IMR-90 (cell line): ENCODE measurements at regions not wholly inside any gene's neighbourhood (a gene's known extent, or its start where the extent isn't known, plus 50 kb on each side); places are given as distances from the start of the nearest gene placed in this dataset.

Source experiments
- ATAC-seq: fragments of 200-7000 bp; cut with Tn5 transposase; 2 replicates; pipeline ENCODE4 v1.9.1; 2020; ENCODE audit warnings: low read depth, mild to moderate bottlenecking, moderate library complexity
- BruUV-seq: library from RNA; stranded (reverse); fragments of 400-500 nt; replicated peaks from 2 replicates; lab custom pipeline; 2021; lab: Mats Ljungman, UMichigan
- CTCF ChIA-PET: fragments of 300-600 bp; formaldehyde crosslinking; extraction: SDS; loops from one replicate; lab custom pipeline; 2021; ENCODE audit warnings: antibody characterized with exemption; lab: Yijun Ruan, JAX
- POLR2A ChIA-PET: fragments of 300-600 bp; sonication (Branson Sonifier 250); formaldehyde crosslinking; loops from one replicate; lab custom pipeline; 2022; ENCODE audit warnings: antibody characterized with exemption; ENCODE audit not compliant: unreplicated experiment; lab: Charles Lee
- DNase-seq: peaks from one replicate; pipeline ENCODE4 v3.0.0; 2013
- H2AFZ ChIP-seq: replicated peaks from 2 replicates; pipeline ENCODE3; 2013; ENCODE audit warnings: low read length, mild to moderate bottlenecking; ENCODE audit not compliant: poor library complexity
- H2AK5ac ChIP-seq: 2 replicates; pipeline ENCODE4 v1.6.1; 2013; ENCODE audit warnings: low read depth, low read length, inconsistent platforms
- H2AK9ac ChIP-seq: replicated peaks from 2 replicates; pipeline ENCODE3; 2013; ENCODE audit warnings: mild to moderate bottlenecking, low read depth, low read length, moderate library complexity; ENCODE audit not compliant: poor library complexity
- H2BK120ac ChIP-seq: 2 replicates; pipeline ENCODE4 v1.6.1; 2013; ENCODE audit warnings: low read depth, low read length, inconsistent platforms
- H2BK15ac ChIP-seq: 3 replicates; pipeline ENCODE4 v1.6.1; 2013; ENCODE audit warnings: low read depth, low read length, inconsistent platforms
- H2BK20ac ChIP-seq: 2 replicates; pipeline ENCODE4 v1.6.1; 2013; ENCODE audit warnings: low read depth, mild to moderate bottlenecking, inconsistent platforms, low read length, moderate library complexity
- H2BK5ac ChIP-seq: 2 replicates; pipeline ENCODE4 v1.6.1; 2013; ENCODE audit warnings: mild to moderate bottlenecking, low read depth, low read length, inconsistent platforms; ENCODE audit not compliant: poor library complexity, severe bottlenecking
- H3K14ac ChIP-seq: replicated peaks from 2 replicates; pipeline ENCODE4 v1.6.1; 2013; ENCODE audit warnings: low read depth, low read length, inconsistent platforms
- H3K18ac ChIP-seq: 2 replicates; pipeline ENCODE4 v1.6.1; 2013; ENCODE audit warnings: low read depth, low read length, control low read depth
- H3K23ac ChIP-seq: 2 replicates; pipeline ENCODE4 v1.6.1; 2013; ENCODE audit warnings: low read depth, low read length, inconsistent platforms
- H3K27ac ChIP-seq: 2 replicates; pipeline ENCODE4 v1.5.1; 2013; ENCODE audit warnings: mild to moderate bottlenecking, control low read depth, low read length; ENCODE audit not compliant: insufficient read depth
- H3K27me3 ChIP-seq: 2 replicates; pipeline ENCODE4 v1.6.1; 2013; ENCODE audit warnings: low read length; ENCODE audit not compliant: control insufficient read depth, insufficient read depth
- H3K36me3 ChIP-seq: 2 replicates; pipeline ENCODE4 v1.6.1; 2013; ENCODE audit warnings: low read length, mixed read lengths; ENCODE audit not compliant: control insufficient read depth, insufficient read depth
- H3K4ac ChIP-seq: 2 replicates; pipeline ENCODE4 v1.6.1; 2013; ENCODE audit warnings: low read depth, low read length, inconsistent platforms
- H3K4me1 ChIP-seq: 2 replicates; pipeline ENCODE4 v1.6.1; 2013; ENCODE audit warnings: low read length, mixed read lengths; ENCODE audit not compliant: control insufficient read depth, insufficient read depth
- H3K4me2 ChIP-seq: 2 replicates; pipeline ENCODE4 v1.6.1; 2013; ENCODE audit warnings: low read depth, mild to moderate bottlenecking, control low read depth, low read length, moderate library complexity
- H3K4me3 ChIP-seq: 2 replicates; pipeline ENCODE4 v1.5.1; 2013; ENCODE audit warnings: low read depth, mild to moderate bottlenecking, control low read depth, low read length, moderate library complexity; ENCODE audit not compliant: insufficient read depth
- H3K56ac ChIP-seq: 2 replicates; pipeline ENCODE4 v1.6.1; 2013; ENCODE audit warnings: low read length, inconsistent platforms; ENCODE audit not compliant: insufficient read depth; ENCODE audit errors: extremely low read depth
- H3K79me1 ChIP-seq, 2 experiments: 2 replicates each; pipeline ENCODE4 v1.6.1; 2013; ENCODE audit warnings: low read length in 2 of 2, inconsistent platforms in 1 of 2, low read depth in 1 of 2
- H3K9ac ChIP-seq: 2 replicates; pipeline ENCODE4 v1.6.1; 2013; ENCODE audit warnings: low read depth, low read length, control low read depth
- H3K9me1 ChIP-seq: 2 replicates; pipeline ENCODE4 v1.6.1; 2013; ENCODE audit warnings: low read length, inconsistent platforms; ENCODE audit not compliant: insufficient read depth
- H3K9me3 ChIP-seq: 2 replicates; pipeline ENCODE4 v1.6.1; 2013; ENCODE audit warnings: low read length; ENCODE audit not compliant: control insufficient read depth, insufficient read depth
- H4K20me1 ChIP-seq: 2 replicates; pipeline ENCODE4 v1.6.1; 2013; ENCODE audit warnings: low read length, inconsistent platforms; ENCODE audit not compliant: insufficient read depth
- H4K5ac ChIP-seq: 2 replicates; pipeline ENCODE4 v1.6.1; 2013; ENCODE audit warnings: mild to moderate bottlenecking, low read depth, low read length, control low read depth
- H4K8ac ChIP-seq, 2 experiments: 2 replicates each; pipeline ENCODE4 v1.6.1; 2013; ENCODE audit warnings: low read depth in 2 of 2, low read length in 2 of 2, control low read depth in 1 of 2, inconsistent platforms in 1 of 2
- H4K91ac ChIP-seq: 2 replicates; pipeline ENCODE4 v1.6.1; 2013; ENCODE audit warnings: low read depth, low read length, inconsistent platforms; ENCODE audit not compliant: insufficient read depth
- CEBPB ChIP-seq: IDR thresholded peaks from 2 replicates; pipeline ENCODE4 v1.6.1; 2012; ENCODE audit warnings: low read depth, low read length, improper control_type of control experiment
- CHD1 ChIP-seq: IDR thresholded peaks from 2 replicates; pipeline ENCODE4 v1.6.1; 2012; ENCODE audit warnings: low read depth, low read length, improper control_type of control experiment
- MAFK ChIP-seq: IDR thresholded peaks from 2 replicates; pipeline ENCODE4 v1.6.1; 2012; ENCODE audit warnings: low read depth, low read length, improper control_type of control experiment
- SMC3 ChIP-seq: fragments of 150-350 bp; IDR thresholded peaks from 2 replicates; pipeline ENCODE4 v1.6.1; 2016; ENCODE audit warnings: low read depth, mild to moderate bottlenecking, antibody characterized with exemption, low read length, moderate library complexity
- WGBS, 2 experiments: methylation state at CpG; one replicate each; pipeline versions ENCODE4 v1.1.5 to v1.1.7; 2013; ENCODE audit warnings: missing lambda C conversion rate in 2 of 2; ENCODE audit not compliant: insufficient read length in 1 of 2; ENCODE audit errors: extremely low coverage in 2 of 2; 5-methylcytosine and 5-hydroxymethylcytosine counted together
- dilution Hi-C: fragments of 300-500 bp; cut with HindIII; formaldehyde crosslinking; loops from one replicate; pipeline ENCODE4 v1.14.3; 2018; ENCODE audit warnings: low sequenced_read_pairs; ENCODE audit not compliant: unreplicated experiment
- in situ Hi-C: fragments of 300-500 bp; cut with MboI; formaldehyde crosslinking; loops from 3 replicates; pipeline ENCODE4 v1.14.3; 2019; ENCODE audit warnings: low sequenced_read_pairs, inconsistent platforms, mixed read lengths
- intact Hi-C: fragments of 100-400 bp; cut with micrococcal nuclease; formaldehyde crosslinking; loops from 2 replicates; pipeline ENCODE4 v1.10.0; 2022
- TF ChIP-seq, protein P1 (sequence below): fragments of 150-350 bp; IDR thresholded peaks from 2 replicates; pipeline ENCODE4 v1.6.1; 2016; ENCODE audit warnings: low read depth, mild to moderate bottlenecking, low read length, moderate library complexity, borderline replicate concordance
- TF ChIP-seq, protein P2 (sequence below): conservative IDR thresholded peaks from 2 replicates; pipeline ENCODE4 v1.5.1; 2012; ENCODE audit warnings: mild to moderate bottlenecking, low read depth, low read length, improper control_type of control experiment

DNA sequence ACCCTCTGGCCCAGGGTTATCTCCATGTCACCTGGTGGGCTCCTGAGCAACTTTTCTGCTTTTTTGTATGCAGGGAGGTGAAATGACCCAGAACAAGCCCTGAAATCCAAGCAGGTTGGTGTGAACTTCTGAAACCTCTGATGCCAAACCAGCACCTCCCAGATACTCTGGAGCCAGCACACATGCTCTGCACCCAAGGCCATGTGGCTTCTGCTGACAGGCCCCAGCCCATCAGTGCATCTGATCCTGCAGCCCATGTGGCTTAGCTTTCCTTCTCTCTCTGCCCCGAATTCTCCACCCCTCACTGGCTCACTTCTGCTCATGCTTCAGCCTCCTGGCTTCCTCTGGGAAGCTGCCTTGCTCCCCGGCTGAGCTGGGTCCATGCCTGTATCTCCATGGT is 59.3 kb upstream of the RPS6KA2 start:
- Histone ChIP-seq H2BK120ac (no peak overlapping the region), H2AK5ac (no peak overlapping the region), H3K79me1 (no peaks in the 10 kb centered on the region), H4K8ac (no peak overlapping the region), H3K14ac (no peak overlapping the region), H3K27ac (no peak overlapping the region), H3K36me3 (no peaks in the 10 kb centered on the region), H3K23ac (no peak overlapping the region), H3K27me3 (peaks cover 13% of the 10 kb centered on the region; the same call in 1 of the 2 replicates), H2AK9ac (no peak overlapping the region), H3K18ac (no peak overlapping the region), H3K4me2 (no peak overlapping the region), H3K9ac (no peak overlapping the region), H2BK20ac (no peak overlapping the region), H2BK5ac (no peak overlapping the region), H3K4me3 (no peak overlapping the region), H2BK15ac (no peak overlapping the region), H3K56ac (no peak overlapping the region), H4K20me1 (no peaks in the 10 kb centered on the region), H4K91ac (no peak overlapping the region), H3K4me1 (peaks cover 9% of the 10 kb centered on the region; the same call in 1 of the 2 replicates), H4K5ac (no peak overlapping the region), H3K9me1 (peaks cover 7% of the 10 kb centered on the region), H3K9me3 (no peaks in the 10 kb centered on the region), H3K4ac (no peak overlapping the region), H2AFZ (no peak overlapping the region)
- ATAC-seq = no peak
- POLR2A ChIA-PET = no interaction called here
- no peak for DNase-seq
- in situ Hi-C loops (no loop called here), intact Hi-C loops (no loop called here), dilution Hi-C loops (no loop called here)
- CTCF ChIA-PET = no interaction called here
- 82% methylated on average over 1 of the region's 2 CpGs; no CpG with 5 or more reads in 1 of the 2 experiments for WGBS, 2 experiments
- BruUV-seq = no TSS peak
- TF ChIP-seq, protein P1, sequence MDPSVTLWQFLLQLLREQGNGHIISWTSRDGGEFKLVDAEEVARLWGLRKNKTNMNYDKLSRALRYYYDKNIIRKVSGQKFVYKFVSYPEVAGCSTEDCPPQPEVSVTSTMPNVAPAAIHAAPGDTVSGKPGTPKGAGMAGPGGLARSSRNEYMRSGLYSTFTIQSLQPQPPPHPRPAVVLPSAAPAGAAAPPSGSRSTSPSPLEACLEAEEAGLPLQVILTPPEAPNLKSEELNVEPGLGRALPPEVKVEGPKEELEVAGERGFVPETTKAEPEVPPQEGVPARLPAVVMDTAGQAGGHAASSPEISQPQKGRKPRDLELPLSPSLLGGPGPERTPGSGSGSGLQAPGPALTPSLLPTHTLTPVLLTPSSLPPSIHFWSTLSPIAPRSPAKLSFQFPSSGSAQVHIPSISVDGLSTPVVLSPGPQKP = no peak
- TF ChIP-seq CHD1 (no peak), CEBPB (no peak), SMC3 (no peak), MAFK (no peak)
- TF ChIP-seq, protein P2, sequence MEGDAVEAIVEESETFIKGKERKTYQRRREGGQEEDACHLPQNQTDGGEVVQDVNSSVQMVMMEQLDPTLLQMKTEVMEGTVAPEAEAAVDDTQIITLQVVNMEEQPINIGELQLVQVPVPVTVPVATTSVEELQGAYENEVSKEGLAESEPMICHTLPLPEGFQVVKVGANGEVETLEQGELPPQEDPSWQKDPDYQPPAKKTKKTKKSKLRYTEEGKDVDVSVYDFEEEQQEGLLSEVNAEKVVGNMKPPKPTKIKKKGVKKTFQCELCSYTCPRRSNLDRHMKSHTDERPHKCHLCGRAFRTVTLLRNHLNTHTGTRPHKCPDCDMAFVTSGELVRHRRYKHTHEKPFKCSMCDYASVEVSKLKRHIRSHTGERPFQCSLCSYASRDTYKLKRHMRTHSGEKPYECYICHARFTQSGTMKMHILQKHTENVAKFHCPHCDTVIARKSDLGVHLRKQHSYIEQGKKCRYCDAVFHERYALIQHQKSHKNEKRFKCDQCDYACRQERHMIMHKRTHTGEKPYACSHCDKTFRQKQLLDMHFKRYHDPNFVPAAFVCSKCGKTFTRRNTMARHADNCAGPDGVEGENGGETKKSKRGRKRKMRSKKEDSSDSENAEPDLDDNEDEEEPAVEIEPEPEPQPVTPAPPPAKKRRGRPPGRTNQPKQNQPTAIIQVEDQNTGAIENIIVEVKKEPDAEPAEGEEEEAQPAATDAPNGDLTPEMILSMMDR = no peak
